GM21390 (cell line): ENCODE measurements at regions not wholly inside any gene's neighbourhood (a gene's known extent, or its start where the extent isn't known, plus 50 kb on each side); places are given as distances from the start of the nearest gene placed in this dataset.
"Not testable (repeated sequence)": the region's sequence is repeated elsewhere in the genome, so short reads cannot be mapped to it uniquely, and the experiment has no call there.

Source experiments
- ATAC-seq: cut with Tn5 transposase; IDR thresholded peaks from one replicate; pipeline ENCODE4 v1.9.1; 2021; ENCODE audit not compliant: unreplicated experiment

- no peak for ATAC-seq
Measured at GRCh38 chr13:56317841-56318240, 822.9 kb upstream of the PRR20A start.

- ATAC-seq = no peak
Measured at GRCh38 chr13:56332671-56333070, 808.0 kb upstream of the PRR20A start.

GRCh38 chr13:56335775-56336174 is 804.9 kb upstream of the PRR20A start:
- no peak for ATAC-seq

- no peak for ATAC-seq
Measured at GRCh38 chr13:56338421-56338820, 802.3 kb upstream of the PRR20A start.

- no peak for ATAC-seq
Measured at GRCh38 chr13:56347014-56347413, 793.7 kb upstream of the PRR20A start.

GRCh38 chr13:56349866-56350265 is 790.9 kb upstream of the PRR20A start:
- ATAC-seq = no peak

- ATAC-seq = no peak
Measured at GRCh38 chr13:56351041-56351440, 789.7 kb upstream of the PRR20A start.

GRCh38 chr13:56352361-56352760 is 788.4 kb upstream of the PRR20A start:
- ATAC-seq = no peak

- no peak for ATAC-seq
Measured at GRCh38 chr13:56352901-56353300, 787.8 kb upstream of the PRR20A start.

GRCh38 chr13:56356690-56357089 is 784.0 kb upstream of the PRR20A start:
- no peak for ATAC-seq

GRCh38 chr13:56378566-56378965 is 762.2 kb upstream of the PRR20A start:
- no peak for ATAC-seq

GRCh38 chr13:56393549-56393948 is 747.2 kb upstream of the PRR20A start:
- ATAC-seq = no peak

GRCh38 chr13:56396318-56396717 is 744.4 kb upstream of the PRR20A start:
- no peak for ATAC-seq

- ATAC-seq = no peak
Measured at GRCh38 chr13:56400774-56401173, 739.9 kb upstream of the PRR20A start.

- ATAC-seq = no peak
Measured at GRCh38 chr13:56412856-56413255, 727.9 kb upstream of the PRR20A start.

GRCh38 chr13:56424246-56424645 is 716.5 kb upstream of the PRR20A start:
- ATAC-seq = no peak

- ATAC-seq = no peak
Measured at GRCh38 chr13:56457535-56458190, 683.1 kb upstream of the PRR20A start.

- ATAC-seq = no peak
Measured at GRCh38 chr13:56459286-56459685, 681.4 kb upstream of the PRR20A start.

- no peak for ATAC-seq
Measured at GRCh38 chr13:56501750-56502149, 639.0 kb upstream of the PRR20A start.

GRCh38 chr13:56510836-56511235 is 629.9 kb upstream of the PRR20A start:
- no peak for ATAC-seq

- not testable (repeated sequence) for ATAC-seq
Measured at GRCh38 chr13:56512336-56512735, 628.4 kb upstream of the PRR20A start.

GRCh38 chr13:56515441-56515840 is 625.3 kb upstream of the PRR20A start:
- ATAC-seq = no peak

- no peak for ATAC-seq
Measured at GRCh38 chr13:56528040-56528790, 612.5 kb upstream of the PRR20A start.
